Limb (tissue), 2 donors: ENCODE measurements at regions not wholly inside any gene's neighbourhood (a gene's known extent, or its start where the extent isn't known, plus 50 kb on each side); places are given as distances from the start of the nearest gene placed in this dataset.

Experiments
- DNase-seq, 2 donors: peaks; one replicate each; pipeline ENCODE4 v3.0.0-alpha.2; 2016; ENCODE audit errors: extremely low spot score in 2 of 2

DNA sequence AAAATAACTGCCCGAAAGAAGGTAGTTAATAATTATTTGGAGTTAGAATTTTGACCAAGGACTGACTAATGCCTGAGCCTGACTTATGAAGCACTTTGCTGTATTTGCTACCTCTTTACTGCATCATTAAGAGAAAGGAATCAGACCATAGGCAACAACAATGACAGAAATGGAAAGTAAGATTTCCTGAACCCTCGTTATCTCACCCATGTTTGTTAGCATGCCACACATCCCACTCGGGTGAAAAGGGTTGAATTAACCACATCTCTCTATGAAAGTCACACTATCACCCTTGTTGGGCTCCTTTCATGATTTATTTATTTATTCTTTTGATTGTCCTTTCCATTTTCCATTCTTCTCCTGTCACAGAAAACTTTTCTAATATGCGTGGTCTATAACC is 59.6 kb downstream of the OLIG3 start:
- DNase-seq = no peak

DNA sequence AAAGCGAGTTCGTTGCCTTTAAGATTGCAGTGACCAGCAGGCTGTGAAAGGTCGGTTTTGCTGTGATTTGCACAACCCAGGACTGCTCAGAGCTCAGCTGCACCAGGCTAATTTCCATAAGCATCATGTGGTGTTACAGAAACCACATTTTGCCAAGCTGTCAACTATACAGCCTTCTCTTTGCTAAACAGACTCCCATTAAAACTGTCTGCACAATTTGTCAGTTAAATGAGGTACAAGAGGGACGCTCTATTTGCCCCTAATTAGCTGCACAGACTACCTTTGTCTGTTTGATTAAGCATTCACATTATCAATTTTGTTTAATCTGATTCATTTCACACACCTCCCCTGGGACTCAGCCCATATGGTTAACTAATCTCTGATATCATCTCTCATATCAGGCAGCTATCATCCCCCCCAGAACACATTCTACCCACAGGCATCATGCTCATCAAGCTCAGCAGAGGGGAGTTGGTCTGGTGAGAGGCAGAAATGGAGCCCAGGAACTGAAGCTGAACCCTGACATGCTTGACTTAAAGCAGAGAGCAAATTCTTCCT is 62.1 kb downstream of the OLIG3 start:
- DNase-seq = no peak

DNA sequence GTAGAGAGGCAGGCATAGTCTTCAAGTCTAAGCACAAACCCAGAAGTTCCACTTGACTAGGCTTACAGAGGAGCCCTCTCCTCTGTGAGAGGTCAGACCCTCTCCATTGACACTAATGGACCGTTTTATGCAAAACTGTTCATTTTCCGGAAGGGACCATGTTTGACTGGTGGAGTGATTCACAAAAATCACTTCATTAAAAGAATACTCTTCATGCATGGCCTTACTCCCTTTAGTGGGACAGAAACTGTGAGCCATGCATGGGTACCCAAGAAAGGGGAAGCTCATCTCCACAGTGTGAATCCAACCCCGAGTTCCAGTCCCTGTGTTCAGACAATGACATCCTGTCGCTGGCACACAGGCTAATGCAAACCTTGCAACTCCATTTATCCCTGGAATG is 63.2 kb downstream of the OLIG3 start:
- DNase-seq = no peak

DNA sequence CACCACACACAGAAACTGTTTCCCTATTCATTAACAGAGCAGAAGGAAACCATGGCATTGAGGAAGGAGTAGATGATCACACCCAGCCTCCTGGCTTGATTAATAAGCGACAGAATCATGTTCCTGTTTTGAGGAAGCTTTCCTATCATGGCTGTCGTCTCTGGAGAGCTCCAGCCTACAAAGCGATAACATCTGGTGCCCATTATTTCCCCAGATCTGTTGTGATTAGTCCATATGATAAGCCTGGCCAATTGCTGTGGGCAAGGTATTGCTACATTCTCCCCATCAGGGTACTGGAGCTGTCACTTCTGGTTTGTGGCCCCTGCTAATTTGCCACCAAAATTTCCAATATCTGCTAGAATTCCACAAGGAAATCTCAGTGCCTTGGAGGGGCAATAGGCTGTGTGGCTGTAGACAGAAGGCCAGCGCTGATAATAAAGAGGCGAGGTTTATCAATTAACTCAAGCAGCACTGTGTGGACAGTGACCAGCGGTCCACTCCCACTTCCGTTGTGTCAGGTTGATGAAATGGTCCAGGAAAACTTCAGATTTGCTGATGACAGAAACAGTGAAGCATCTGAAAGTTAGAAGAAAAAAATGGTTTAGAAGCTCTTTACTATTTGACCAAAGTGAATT is 66.4 kb downstream of the OLIG3 start:
- no peak for DNase-seq

DNA sequence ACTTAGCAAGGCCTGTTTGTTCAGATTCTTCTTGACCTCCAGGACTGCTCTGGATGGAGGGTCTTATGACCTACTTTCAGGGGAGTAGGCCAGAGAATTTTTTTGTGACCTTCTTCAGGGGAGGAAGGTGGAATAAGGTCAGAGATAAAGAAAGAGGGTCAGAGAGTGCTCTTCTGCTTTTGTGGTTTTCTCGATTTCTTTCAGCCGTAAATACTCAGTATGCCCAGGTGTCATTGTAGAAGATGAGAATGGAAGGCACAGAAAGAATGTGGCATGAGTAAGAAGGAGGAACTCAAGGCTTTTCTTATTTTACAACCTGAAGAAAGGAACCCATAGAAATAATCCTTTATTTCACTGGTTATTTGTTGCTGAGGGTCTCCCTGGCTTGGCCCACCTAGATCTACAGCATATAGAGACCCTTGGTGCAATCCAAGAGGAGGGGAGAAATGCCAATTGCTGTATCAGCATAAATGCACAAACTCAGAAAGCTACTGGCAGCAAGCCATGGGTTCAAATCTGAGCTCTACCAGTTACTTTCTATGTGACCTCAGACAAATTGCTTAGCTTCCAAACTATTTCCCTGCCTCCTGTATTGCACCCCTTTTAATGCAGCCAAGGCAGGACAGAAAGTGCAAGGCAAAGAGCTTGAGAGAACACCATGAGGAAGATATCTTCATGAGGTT is 68.0 kb downstream of the OLIG3 start:
- no peak for DNase-seq

DNA sequence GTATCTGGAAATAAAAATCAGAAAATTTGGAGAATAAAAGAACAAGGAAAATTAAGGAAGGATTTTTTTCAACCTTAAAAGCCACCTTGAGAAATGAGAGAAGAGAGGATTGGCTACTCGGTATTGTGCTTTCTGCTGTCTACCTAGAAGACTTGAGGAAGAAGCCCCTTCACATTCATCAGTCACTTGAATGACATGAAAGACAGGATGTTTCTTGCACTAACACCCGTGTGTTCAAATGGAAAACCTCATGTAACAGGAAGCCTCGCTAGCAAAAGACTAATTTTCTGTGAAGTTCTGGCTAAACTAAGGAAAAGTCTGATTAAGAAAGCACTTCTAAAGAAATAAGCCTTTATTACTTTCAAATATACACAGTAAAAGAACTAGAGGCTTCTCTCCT is 69.9 kb downstream of the OLIG3 start:
- DNase-seq = no peak

GRCh38 chr6:137423451-137424168 is 70.6 kb downstream of the OLIG3 start:
- DNase-seq = no peak

GRCh38 chr6:137417396-137417795 is 76.8 kb downstream of the OLIG3 start:
- DNase-seq = no peak

DNA sequence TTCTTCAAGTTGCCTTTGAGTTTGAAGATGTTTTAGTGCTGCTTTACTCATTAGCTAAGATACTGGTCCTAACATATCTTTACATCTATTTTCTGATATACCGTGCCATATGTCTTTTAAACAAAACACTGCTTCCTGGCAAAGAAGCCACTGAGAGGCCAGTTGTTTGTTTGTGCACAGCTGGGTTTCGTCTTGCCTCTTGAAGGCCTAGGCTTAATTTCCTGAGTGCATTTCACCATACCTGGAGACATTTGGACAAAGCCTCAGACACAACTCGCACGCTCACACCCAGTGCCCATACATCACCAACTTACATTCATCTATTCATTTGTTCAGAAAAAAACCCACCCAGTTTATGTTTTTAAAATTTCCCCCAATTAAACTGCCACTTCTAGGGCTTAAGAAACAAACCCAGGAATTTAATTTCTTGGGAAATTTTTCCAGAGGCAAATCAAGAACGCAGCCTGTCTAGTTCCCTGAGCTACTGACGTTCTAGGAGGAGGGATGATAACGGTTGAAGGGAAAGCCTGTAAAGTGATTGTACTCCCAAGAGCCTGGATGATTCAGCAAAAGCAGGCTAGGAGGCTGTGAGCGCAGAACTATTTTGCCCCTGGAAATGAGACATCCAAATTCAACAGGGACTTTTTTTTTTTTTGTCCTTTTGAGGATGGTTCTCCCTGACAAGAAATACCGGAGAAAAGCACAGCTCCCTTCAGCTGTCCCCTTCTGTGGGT is 77.7 kb downstream of the OLIG3 start:
- DNase-seq = no peak

GRCh38 chr6:137415834-137416190 is 78.4 kb downstream of the OLIG3 start:
- no peak for DNase-seq

GRCh38 chr6:137415127-137415833 is 78.9 kb downstream of the OLIG3 start:
- peak; percentile 42 to 45 for DNase-seq

DNA sequence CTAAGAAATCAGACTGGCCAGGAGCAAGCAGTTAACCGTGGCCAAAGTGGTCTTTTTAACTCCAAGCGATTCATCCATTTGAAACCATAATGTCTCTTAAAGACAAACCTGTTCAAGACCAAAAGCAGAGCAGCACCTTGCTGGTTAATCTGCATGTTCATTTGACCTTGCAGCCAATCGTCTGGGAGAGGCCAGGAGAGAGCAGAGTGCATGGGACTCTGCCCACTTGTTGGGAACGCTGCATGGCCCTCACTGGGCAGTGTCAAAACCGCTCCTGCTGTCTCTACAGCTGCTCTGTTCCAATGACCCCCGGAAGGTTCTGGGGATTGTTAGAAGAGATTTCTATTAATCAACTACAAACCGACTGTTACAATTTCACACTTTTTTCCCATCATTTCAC is 79.6 kb downstream of the OLIG3 start:
- no peak for DNase-seq

GRCh38 chr6:137413482-137413881 is 80.7 kb downstream of the OLIG3 start:
- DNase-seq = no peak

DNA sequence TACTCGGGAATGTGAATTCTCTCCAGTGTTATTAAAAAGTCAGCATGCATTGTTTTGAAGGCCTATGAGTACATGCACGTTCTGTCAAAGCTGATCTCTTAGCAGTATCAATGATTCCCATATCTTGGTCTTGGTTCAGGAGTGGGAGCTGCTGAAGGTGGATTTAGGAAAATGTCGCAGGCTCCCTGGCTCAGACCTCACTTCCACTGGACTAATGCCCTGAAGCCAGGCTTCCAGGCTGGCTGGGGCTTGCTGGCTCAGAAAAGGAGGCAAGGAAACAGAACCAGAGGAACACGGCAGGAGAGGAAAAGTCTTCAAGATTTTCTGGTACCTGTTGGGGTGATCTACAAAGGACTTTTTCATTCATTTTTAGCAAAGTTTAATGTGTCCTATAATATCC is 81.6 kb downstream of the OLIG3 start:
- no peak for DNase-seq

GRCh38 chr6:137409266-137409777 is 84.9 kb downstream of the OLIG3 start:
- no peak for DNase-seq

- DNase-seq = no peak
Measured at GRCh38 chr6:137407816-137408215, 86.4 kb downstream of the OLIG3 start.

- no peak for DNase-seq
Measured at GRCh38 chr6:137405806-137406205, 88.4 kb downstream of the OLIG3 start.

DNA sequence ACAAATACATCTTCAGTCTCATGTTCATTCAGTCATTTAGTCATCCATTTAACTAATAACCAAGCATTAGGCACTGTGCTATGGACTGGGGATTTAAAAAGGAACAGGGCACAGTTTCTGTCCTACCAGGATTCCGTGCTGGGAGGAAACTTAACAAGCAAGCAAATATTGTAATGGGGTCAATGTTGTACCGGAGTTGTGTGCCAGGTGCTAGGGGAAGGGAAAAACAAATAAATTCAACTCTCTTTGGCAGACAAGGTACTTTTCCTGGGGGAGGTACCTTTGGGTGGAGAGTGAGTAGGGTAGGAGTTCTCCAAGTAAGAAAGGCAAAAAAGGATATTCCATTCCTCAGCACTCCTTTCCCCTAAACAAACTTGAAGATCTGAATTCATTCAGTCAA is 90.3 kb downstream of the OLIG3 start:
- no peak for DNase-seq

- DNase-seq = no peak
Measured at GRCh38 chr6:137403443-137403842, 90.8 kb downstream of the OLIG3 start.

- DNase-seq = no peak
Measured at GRCh38 chr6:137402143-137402680, 92.0 kb downstream of the OLIG3 start.

DNA sequence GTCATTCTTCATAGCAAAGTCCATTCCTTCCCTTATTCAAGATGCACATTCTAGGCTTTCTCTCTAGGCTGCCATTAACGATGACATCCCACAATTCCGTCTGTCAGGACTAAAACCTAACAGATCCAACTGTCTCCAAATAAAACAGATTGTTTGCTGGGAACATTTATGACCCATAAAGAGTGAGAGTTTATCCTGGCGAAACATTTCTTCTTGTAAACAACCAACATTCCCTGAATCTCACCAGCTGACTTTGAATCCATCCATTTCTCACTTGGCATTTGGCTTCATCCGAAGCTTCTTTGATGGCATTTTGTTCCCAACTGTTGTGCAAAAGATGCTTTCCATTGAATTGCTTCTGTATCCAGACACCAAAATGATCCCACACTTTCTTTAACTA is 93.1 kb downstream of the OLIG3 start:
- DNase-seq = no peak
